CD4-positive, alpha-beta T cell treated with Interleukin-10 for 1 hour (primary cell): ENCODE measurements at regions not wholly inside any gene's neighbourhood (a gene's known extent, or its start where the extent isn't known, plus 50 kb on each side); places are given as distances from the start of the nearest gene placed in this dataset.

Experiments used
- DNase-seq: peaks from one replicate; pipeline ENCODE4 v3.0.0-alpha.2; 2020

GRCh38 chr7:13159467-13160184, 472.2 kb downstream of the ARL4A start:
- no peak for DNase-seq

DNA sequence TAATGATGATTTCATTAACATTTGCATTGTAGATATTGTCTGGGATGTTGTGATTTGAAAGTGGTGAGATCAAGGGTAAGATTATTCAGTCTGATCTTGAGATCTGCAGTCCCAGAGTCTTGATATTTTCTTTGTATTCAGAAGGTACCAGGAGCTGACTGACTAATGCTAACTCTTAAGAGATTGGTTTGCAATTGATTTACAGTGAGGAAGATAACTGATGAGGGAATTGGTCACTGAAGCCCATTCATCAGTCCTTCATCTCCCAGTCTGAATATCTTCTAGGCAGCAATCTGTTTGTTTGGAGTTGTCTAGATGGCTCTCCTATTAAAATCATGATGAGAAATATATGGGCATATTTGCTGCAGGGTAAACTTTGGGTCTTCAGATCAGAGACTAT, 473.7 kb downstream of the ARL4A start:
- DNase-seq = no peak

DNA sequence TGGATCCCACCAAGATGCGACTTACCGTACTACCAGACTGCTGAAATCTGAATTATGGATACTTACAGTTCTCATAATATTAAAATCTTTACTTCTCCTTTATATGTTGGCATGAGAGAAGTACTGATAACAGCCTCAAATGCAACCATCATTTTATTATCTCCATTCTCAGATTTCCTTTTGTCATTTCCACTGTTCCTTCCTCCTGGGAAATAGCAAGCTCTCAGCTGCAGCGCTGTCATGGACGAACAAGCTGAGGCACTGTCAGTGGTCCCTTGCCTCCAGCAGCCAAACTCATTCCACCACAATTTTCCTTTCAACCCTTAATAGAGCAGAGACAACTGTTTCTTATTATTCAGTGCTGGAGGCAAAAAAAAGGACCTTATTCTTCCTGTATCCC, 478.4 kb downstream of the ARL4A start:
- DNase-seq = no peak

GRCh38 chr7:13166801-13167200, 479.4 kb downstream of the ARL4A start:
- no peak for DNase-seq

- DNase-seq = no peak
Measured at GRCh38 chr7:13169356-13169755, 481.9 kb downstream of the ARL4A start.

GRCh38 chr7:13174991-13175390, 487.6 kb downstream of the ARL4A start:
- no peak for DNase-seq

GRCh38 chr7:13179011-13179582, 491.7 kb downstream of the ARL4A start:
- no peak for DNase-seq

GRCh38 chr7:13179775-13180523, 492.5 kb downstream of the ARL4A start:
- DNase-seq = no peak

GRCh38 chr7:13181216-13181615, 493.8 kb downstream of the ARL4A start:
- DNase-seq = no peak

GRCh38 chr7:13185139-13185538, 497.7 kb downstream of the ARL4A start:
- DNase-seq = no peak

- no peak for DNase-seq
Measured at GRCh38 chr7:13188236-13188805, 500.9 kb downstream of the ARL4A start.

DNA sequence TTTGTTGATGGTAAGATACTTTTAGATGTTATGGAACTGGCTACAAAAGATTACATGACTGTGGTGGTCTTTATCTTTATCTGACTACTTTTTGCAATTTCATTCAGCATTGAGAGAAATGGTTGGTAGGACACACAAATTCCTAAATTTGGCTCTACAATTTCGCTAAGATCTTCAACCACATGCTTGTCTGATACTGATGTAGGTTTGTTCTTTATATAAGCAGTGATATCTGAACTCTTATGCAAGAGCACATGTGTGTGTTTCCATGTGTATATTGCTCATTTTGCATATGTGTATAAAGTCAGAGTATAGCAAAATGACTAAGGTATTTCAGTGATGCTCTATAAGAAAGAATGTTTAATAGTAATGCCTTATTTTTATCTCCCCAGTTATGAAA, 501.5 kb downstream of the ARL4A start:
- no peak for DNase-seq

DNA sequence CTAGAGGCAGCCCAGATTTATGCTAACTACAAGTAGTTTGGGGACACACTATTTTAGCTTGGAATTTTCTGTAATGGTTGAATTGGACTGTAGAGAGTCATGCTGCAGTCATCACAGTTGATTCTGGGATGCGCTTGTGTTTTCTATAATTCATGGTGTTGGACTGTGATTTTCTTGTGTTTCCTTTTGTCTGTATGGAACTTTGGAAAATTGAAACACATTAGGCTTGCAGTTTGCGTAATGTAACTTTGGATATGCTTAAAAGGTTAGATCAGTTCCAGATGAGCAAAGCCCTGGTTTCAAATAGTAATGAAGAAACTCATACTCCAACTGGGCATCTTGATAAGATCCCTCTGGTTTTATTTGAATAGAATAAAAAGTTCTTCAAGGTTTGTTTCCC, 502.2 kb downstream of the ARL4A start:
- no peak for DNase-seq

- DNase-seq = no peak
Measured at GRCh38 chr7:13197501-13197900, 510.1 kb downstream of the ARL4A start.

DNA sequence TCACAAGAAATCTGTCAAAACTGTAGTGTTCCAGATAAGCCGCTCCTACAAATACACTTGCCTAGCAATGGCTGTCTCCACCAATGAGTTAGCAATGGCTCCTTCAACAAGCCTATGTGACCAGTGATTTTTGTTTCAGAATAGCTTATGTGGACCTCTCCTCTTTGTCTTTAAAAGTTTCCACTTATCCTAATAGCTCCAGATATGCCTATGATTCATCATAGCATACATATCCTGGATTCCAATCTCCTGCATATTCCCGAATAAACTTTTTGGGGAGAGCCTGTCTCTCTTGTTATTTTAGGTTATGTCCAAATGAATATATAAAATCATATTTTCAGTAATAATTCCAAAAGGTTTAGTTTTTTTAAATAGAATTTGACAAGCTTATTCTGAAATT, 510.6 kb downstream of the ARL4A start:
- no peak for DNase-seq

DNA sequence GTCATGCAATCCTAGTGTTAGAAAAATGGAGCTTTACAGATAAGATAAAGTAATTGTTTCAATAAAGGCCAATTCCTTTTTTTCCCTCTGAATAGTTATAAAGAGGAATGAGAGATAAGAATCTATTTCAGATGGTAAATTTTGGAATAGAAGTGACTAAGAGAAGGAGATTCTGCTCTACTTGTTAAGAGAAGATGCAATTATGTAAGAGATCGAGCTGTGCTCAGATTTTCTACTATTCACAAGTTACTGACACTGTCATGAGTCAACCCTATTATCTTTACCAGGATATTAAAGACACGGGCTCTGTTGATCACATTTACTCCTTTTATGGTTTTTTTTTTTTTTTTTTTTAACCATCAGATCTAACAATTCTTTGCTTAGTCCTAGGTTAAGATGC, 511.3 kb downstream of the ARL4A start:
- DNase-seq = no peak

DNA sequence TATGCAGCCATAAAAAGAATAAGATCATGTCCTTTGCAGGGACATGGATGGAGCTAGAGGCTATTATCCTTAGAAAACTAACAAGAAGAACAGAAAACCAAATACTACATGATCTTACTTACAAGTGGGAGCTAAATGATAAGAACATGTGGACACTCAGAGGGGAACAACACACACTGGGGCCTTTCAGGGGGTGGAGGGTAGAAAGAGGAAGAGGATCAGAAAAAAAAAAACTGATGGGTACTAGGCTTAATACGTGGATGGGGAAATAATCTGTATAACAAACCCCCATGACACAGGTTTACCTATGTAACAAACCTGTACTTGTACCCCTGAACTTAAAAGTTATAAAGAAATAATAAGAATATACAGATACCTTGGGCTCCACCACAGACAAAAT, 514.2 kb downstream of the ARL4A start:
- DNase-seq = no peak

GRCh38 chr7:13217768-13218167, 530.3 kb downstream of the ARL4A start:
- DNase-seq = no peak

DNA sequence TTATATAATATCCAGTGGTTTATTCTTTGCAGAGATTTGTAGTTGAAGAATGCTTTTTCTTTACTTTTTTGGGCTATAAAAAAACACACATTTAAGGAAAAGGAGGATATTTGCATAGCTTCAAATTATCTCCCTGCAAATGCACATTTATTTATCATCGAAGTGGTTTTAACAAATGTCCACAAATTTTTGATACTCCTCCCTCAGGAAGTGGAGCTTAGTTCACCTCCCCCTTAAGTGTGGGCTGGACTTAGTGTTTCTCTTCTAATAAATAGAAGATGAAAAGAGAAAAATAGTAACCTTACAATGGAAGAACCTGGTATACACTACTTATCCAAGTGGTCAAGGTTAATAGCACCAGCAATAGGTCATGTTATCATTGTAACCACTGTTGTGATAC, 537.6 kb downstream of the ARL4A start:
- DNase-seq = no peak

GRCh38 chr7:13226385-13226784, 539.0 kb downstream of the ARL4A start:
- no peak for DNase-seq

- DNase-seq = no peak
Measured at GRCh38 chr7:13231216-13231615, 543.8 kb downstream of the ARL4A start.

GRCh38 chr7:13235436-13235835, 548.0 kb downstream of the ARL4A start:
- DNase-seq = no peak

DNA sequence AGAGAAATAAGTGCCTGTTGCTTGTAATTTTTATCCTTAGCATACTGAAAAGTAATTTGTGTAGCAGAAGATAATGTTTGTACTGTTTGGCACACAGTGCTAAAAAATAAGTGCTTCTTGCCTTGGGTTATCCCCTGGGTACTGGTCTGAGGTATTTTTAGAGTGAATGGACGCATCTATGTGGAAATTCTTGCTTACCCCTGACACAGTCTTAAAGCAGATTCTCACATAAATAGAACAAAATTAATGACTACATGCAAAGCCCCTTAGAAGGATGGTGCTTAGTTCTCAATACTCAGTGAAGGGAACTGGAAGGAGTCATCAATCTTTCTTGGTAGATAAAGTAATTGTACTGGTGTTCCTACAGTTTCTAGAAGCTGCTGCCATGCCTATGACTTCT, 548.6 kb downstream of the ARL4A start:
- no peak for DNase-seq

- DNase-seq = no peak
Measured at GRCh38 chr7:13240349-13240748, 552.9 kb downstream of the ARL4A start.
